IPS-18c (cell line): ENCODE measurements at regions not wholly inside any gene's neighbourhood (a gene's known extent, or its start where the extent isn't known, plus 50 kb on each side); places are given as distances from the start of the nearest gene placed in this dataset.
"Not testable (repeated sequence)": the region's sequence is repeated elsewhere in the genome, so short reads cannot be mapped to it uniquely, and the experiment has no call there.

Source experiments
- H3K4me3 ChIP-seq: 2 replicates; pipeline ENCODE4 v1.7.0; 2013; ENCODE audit warnings: low read depth, mild to moderate bottlenecking, low read length, moderate library complexity; ENCODE audit not compliant: insufficient read depth
- H3K9me3 ChIP-seq: one replicate; pipeline ENCODE4 v1.6.1; 2013; ENCODE audit warnings: mild to moderate bottlenecking, low read length, moderate library complexity; ENCODE audit not compliant: control insufficient read depth, insufficient read depth

DNA sequence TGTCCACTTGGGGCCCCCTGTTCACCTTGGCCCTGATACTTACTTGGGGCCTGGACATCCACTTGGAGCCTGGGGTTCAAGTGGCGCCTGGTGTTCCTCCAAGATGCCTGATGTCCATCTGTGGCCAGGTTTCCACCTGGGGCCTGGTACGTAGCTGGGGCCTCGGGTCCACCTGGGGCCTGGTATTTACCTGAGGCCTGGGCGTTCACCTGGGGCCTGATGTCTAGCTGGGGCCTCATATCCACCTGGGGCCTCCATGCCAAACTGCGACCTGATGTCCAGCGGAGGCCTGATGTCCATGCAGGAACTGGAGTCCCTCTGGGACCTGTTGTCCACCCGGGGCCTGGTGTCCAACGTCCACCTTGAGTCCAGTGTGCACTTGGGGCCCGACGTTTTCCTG, 76.3 kb upstream of the THOC3 start:
- H3K9me3 ChIP-seq, H3K4me3 ChIP-seq: not testable (repeated sequence)

DNA sequence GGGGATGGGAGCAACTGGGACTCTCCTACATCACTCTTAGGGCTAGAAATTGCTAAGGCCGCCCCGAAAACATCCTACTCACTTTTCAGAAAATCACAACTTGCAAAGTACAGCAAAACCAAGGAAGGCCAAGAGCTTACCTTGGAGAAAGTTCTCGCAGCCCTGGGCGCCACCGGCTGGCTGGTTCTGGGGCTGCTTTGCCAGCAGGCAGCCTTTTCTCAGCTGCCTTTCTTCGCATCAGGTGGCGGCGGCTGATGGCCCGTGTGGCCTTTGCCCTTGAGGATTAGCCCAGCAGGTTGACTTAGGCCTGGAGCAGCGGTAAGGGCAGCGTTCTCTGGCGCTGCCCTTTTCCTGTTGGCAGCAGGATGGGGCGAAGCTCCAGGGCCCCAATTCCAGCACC, 77.3 kb upstream of the THOC3 start:
- H3K9me3 ChIP-seq, H3K4me3 ChIP-seq: not testable (repeated sequence)

DNA sequence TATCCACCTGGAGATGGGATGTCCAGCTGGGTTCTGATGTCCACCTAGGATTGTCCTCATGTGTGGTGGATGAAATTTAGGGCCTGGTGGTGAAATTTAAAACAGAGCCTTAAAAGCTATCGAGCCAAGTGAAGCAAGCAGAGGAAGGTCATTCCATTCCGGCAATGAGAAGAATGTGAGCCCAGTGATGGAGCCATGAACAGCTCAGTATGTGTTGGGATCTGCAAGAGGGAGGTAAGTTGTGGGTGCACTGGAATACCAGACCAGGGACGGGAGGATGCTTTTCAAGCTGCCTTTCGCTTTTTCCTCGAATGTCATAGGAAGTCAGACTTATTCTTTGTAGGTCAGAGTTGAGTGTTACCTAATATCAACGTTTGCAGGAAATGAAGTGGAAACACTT, 80.6 kb upstream of the THOC3 start:
- H3K4me3 ChIP-seq, H3K9me3 ChIP-seq: not testable (repeated sequence)

DNA sequence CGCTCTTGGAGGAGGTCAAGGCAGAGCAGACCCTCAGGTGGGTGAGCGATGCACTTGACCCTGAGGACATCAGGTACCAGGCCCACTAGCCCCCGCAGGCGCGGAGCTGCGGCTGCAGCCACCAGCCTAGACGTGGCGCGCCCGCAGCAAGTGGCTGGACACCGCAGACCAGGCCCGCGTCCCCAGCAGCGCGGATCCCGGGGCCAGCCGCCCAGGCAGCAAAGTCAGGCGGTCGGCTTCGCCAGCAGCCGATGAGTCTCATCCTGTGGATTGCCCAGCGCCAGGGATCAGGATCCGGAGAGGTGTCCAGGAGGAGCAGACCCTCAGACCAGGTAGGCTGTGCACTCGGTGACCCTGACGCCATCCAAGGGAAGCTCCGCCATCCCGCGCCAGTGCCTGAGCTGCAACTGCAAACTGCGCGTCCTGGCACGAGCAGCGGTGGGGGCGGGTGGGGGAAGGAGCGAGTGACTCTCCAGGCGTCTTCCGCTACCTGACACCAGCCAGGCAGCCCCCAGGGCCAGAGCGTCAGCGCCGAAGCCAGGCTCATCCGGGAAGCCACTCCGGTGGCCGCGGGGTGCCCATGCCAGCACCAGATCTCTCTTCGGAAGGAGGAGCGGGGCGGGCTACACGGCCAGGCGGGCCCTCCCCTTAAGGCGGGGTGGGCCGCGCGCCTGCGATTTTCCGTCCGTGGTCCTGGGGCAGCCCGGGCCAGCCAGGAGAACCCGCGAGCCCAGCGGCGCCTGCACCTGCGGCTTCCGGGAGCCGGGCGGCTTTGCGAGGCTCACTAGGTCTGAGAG, 92.6 kb upstream of the THOC3 start:
- H3K4me3 ChIP-seq, H3K9me3 ChIP-seq: not testable (repeated sequence)

DNA sequence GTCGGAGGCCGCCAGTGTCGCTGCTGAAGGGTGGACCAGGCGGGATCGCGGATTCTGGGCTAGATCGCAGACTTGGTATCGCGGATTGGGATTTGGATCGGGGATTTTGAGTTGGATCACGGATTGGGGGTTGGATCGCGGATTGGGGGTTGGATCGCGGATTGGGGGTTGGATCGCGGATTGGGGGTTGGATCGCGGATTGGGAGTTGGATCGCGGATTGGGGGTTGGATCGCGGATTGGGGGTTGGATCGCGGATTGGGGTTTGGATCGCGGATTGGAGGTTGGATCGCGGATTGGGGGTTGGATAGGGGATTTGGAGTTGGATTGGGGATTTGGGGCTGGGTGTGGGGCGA, 93.1 kb upstream of the THOC3 start:
- H3K9me3 ChIP-seq, H3K4me3 ChIP-seq: not testable (repeated sequence)

DNA sequence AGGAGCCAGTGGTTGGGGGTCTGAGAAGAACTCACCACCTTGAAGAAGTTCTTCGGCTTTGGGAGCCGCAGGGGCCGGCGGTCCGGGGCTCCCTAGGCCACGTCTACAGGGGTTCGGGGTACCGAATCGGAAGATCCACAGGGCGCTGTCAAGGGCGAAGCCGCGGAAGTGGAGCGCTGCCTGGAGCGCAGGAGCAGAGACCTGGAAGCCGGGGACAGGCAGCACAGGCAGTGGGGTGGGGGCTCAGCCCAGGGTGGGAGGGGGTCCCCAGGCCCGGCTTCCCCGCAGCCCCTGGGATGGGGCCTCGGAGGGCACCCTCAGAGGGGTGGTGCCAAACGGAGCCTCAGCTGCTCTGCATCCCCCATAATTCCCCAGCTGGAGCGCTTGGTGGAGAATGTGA, 93.5 kb upstream of the THOC3 start:
- H3K9me3 ChIP-seq, H3K4me3 ChIP-seq: not testable (repeated sequence)

DNA sequence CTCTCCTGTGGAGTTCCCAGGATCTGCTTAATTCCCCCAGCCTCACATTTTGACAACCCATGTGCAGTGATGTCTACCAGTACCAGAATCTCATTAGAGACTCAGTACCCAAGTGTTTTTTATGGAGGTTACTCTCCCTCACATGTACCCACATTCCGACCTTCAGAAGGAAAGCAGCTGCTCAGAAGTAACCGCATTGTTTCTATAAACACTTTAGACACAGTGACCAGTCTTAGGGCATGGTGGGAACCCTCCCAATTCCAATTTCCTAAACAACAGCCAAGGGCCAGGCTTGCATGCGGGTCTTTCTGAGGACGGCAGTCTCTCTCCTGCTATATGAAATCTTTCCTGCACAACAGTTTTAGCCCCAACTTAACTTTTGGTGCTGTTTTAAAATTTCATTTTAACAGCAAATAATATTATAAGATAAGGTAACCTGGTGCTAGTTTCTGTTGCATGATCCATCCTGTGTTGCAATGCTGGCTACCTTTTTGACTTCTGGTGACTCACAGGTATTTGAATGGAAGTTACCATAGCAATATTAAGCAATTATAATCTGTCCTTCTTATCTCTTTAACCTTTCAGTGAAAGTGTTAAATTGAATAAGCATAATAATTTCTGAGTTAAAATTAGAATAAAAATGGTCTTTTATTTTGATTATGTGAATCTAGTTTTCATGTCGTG, 98.3 kb upstream of the THOC3 start:
- H3K9me3 ChIP-seq, H3K4me3 ChIP-seq: not testable (repeated sequence)

DNA sequence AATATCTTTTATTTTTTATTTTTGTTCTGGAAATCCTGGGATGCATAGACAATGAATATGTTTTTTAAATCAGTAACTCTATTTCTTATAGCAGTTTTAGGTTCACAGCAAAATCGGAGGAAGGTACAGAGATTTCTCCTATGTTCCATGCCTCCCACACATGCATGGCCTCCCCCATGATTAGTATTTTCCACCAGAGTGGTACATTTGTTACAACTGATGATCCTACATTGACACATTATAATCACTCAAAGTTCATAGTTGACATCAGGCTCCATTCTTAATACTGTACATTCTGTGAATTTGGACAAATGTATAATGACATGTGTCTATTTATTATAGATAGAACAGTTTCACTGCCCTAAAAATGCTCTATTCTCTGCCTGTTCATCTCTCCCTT, 99.0 kb upstream of the THOC3 start:
- not testable (repeated sequence) for H3K9me3 ChIP-seq, H3K4me3 ChIP-seq

DNA sequence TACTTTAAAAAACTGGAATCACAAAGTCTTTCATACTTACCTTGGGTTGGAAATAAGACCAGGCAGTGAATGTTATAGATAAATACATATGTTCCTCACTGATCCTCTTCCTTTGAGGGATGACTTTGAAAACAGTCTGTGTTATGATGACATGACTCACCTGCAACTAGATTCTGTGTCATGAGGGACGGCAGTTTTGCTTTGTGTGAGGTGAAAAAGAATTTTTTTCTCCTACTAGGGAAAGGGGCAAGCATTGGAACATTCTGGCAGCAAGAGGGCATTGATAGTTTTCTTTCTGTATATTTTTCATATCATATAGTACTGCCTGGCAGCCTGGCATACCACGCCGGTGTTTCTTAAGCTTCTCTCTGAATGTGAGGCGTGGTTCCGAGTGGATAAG, 99.8 kb upstream of the THOC3 start:
- not testable (repeated sequence) for H3K9me3 ChIP-seq, H3K4me3 ChIP-seq

DNA sequence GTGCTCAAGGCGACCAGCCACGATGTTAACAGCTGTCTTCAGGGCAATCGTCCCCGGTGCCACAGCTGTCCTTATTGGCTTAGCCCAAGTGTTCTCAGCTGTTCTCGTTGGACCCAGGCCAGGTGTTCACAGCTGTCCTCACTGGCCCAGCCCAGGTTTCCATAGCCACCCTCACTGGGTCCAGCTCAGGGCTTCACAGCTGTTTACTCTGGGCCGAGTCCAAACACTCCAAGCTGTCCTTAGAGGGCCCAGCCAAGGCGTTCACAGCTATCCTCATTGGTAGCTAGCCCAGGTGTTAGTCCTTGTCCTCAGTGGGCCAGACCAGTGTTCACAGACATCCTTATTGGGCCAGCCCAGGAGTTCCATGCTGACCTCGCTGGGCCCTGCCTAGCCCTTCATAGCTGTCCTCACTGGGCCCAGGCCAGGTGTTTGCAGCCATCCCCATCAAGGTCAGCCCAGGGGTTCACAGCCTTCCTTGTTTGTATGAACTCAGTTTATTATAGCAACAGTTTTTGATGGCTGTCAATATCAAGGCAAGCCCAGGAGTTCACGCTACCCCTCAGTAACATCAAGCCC, 106.0 kb upstream of the THOC3 start:
- not testable (repeated sequence) for H3K4me3 ChIP-seq, H3K9me3 ChIP-seq

DNA sequence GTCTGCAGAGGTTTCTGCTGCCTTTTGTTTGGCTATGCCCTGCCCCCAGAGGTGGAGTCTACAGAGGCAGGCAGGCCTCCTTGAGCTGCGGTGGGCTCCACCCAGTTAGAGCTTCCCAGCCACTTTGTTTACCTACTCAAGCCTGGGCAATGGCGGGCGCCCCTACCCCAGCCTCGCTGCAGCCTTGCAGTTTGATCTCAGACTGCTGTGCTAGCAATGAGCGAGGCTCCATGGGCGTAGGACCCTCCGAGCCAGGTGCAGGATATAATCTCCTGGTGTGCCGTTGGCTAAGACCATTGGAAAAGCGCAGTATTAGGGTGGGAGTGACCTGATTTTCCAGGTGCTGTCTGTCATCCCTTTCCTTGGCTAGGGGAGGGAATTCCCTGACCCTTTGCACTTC, 115.6 kb upstream of the THOC3 start:
- not testable (repeated sequence) for H3K4me3 ChIP-seq, H3K9me3 ChIP-seq

DNA sequence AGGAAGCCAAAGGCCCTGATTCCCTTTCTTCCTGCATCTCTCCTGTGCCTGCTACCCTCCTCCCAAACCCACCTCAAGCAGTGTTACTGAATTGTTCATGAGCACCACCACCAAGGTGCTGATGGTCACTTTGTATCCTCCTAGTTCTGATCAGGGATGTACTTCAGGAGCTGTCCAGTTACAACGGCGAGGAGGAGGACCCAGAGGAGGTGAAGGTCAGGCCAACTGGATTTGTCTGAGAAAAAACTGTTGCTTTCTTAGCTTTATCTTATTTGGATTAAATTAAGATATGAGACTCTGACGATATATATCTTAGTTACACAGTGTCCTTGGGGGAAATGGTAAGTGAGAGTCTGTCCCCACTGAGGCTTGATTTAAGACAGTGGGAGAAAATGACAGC, 135.0 kb upstream of the THOC3 start:
- not testable (repeated sequence) for H3K4me3 ChIP-seq, H3K9me3 ChIP-seq

DNA sequence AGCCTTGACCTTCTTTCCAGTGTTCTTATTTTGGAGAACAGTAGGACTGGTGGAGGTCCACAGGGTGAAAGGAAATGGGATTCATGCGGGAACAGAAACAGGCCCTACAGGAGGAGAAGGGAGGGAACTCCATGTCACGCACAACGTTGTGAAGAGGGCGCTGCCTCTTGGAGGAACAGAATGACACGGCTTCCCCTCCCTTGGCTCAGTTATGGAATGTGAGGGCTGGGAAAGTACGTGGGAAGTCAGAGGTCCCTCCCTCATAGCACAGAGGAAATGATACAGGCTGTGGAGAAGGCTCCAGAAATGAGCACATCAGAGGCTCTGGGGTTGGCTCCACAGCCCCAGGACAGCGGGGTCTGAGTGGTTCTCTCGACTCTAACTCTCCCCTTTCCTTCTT, 125.3 kb upstream of the SIMC1 start:
- not testable (repeated sequence) for H3K9me3 ChIP-seq, H3K4me3 ChIP-seq

DNA sequence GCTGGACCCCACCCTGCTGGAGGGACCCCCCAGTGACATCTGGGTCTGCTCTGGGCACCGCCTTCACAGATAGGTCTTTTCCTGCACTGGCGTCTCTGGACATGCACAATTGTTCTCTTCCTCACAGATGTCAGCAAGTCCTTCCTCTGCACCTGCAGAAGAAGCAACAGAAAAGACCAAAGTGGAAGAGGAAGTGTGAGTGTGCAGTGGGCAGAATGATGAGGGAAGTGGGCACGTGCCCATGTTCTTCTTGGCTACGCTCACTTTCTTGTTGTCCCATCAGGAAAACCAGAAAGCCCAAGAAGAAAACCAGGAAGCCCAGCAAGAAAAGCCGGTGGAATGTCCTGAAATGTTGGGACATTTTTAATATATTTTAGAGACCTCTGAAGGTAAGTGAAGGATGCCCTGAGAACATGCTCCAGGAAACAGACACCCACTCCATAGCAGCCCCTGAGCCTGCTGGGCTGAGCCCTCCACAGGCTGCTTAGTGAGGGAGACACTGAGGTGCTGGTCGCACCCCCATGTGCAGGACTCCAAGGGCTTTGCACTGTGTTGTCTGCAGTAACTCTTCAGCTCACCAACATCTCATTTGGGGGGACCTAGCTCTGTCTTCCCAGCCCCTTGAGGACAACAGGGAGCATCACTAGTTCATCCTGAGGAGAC, 124.4 kb upstream of the SIMC1 start:
- H3K4me3 ChIP-seq, H3K9me3 ChIP-seq: not testable (repeated sequence)

DNA sequence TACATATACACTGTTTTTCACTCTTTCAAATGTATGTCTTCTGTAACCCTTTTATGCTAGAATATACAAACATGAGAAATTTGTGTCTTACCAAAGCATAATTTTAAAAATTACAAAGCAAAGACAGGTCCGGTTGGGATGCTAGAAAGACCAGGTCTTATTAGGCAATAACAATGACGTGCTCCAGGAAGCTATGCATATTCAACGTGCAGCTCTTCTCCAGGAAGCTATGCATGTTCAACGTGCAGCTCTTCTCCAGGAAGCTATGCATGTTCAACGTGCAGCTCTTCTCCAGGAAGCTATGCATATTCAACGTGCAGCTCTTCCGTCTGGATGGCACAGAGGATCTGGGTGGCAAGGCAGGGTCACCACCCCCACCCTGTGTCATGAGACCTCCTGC, 123.4 kb upstream of the SIMC1 start:
- not testable (repeated sequence) for H3K9me3 ChIP-seq

DNA sequence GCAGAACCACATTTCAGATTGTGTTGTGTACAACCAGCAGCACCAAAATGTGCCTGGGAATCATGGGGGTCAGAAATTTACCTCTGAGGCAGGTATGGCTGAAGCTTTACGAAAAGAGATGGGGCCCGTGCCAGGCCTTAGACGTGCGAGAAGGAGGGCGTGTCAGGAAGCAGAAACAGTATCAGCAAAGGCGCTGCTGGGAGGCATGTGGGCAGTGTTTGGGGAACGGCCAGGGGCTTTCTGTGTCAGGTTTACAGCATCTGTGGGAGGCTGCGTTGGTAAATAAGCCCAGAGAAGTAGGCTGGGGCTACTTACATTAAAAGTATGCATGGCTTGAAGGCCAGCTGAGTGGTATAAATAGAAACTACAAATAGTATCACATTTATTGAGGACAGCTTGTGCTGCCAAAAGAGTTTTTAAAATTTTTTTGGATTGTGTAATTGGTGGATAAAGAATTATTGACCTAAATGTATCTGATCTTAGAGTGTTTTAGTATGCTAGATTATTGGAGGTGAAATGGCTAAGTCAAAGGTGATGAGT, 120.5 kb upstream of the SIMC1 start:
- H3K4me3 ChIP-seq, H3K9me3 ChIP-seq: not testable (repeated sequence)

More for the DNA sequence above, 123.4 kb upstream of the SIMC1 start:
- not testable (repeated sequence) for H3K4me3 ChIP-seq

DNA sequence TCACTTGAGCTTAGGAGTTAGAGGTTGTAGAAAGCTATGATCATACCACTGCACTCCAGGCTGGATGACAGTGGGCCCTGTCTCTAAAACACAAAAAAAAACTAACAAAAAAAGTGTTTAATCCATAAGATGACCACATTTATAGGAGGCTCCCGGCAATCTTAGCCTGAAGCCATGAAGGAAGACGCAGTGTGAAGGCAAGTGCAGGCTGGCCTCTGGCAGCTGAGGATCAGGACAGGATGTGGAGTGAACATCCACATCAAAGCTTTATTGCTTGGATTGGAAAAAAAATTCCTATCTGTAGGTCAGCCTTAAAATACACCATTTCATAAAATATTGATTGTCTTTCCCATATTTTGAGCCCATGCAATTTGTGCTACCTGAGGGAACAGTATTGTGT, 115.9 kb upstream of the SIMC1 start:
- not testable (repeated sequence) for H3K4me3 ChIP-seq, H3K9me3 ChIP-seq

DNA sequence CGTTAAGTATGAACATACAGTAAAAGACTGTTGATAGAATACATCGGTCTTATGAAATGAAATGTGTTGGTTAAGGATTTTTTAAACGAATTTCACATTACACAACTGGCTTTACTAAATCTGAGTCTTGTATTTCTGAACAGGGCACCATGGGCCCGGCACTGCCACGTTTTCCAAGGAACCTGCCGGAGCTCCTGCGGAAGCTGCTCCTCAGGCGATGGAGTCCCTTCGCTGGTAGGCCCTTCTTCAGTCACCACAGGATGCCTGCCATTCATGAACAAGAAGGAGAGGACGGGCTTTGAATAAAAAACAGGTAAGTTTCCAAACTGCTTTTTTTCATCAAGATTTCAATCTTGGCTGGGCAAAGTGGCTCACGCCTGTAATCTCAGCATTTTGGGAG, 114.1 kb upstream of the SIMC1 start:
- not testable (repeated sequence) for H3K4me3 ChIP-seq, H3K9me3 ChIP-seq
